GM12872 (cell line): ENCODE measurements at regions not wholly inside any gene's neighbourhood (a gene's known extent, or its start where the extent isn't known, plus 50 kb on each side); places are given as distances from the start of the nearest gene placed in this dataset.

Experiments used
- TF ChIP-seq, protein P1 (sequence below): IDR thresholded peaks from 3 replicates; pipeline ENCODE4 v1.5.1; 2011; ENCODE audit warnings: low read depth, mild to moderate bottlenecking, low read length, moderate library complexity; ENCODE audit not compliant: insufficient read depth

- TF ChIP-seq, protein P1, sequence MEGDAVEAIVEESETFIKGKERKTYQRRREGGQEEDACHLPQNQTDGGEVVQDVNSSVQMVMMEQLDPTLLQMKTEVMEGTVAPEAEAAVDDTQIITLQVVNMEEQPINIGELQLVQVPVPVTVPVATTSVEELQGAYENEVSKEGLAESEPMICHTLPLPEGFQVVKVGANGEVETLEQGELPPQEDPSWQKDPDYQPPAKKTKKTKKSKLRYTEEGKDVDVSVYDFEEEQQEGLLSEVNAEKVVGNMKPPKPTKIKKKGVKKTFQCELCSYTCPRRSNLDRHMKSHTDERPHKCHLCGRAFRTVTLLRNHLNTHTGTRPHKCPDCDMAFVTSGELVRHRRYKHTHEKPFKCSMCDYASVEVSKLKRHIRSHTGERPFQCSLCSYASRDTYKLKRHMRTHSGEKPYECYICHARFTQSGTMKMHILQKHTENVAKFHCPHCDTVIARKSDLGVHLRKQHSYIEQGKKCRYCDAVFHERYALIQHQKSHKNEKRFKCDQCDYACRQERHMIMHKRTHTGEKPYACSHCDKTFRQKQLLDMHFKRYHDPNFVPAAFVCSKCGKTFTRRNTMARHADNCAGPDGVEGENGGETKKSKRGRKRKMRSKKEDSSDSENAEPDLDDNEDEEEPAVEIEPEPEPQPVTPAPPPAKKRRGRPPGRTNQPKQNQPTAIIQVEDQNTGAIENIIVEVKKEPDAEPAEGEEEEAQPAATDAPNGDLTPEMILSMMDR: no peak
These were observed 343.0 kb upstream of the NPSR1 start for GRCh38 chr7:34315032-34315431.

DNA sequence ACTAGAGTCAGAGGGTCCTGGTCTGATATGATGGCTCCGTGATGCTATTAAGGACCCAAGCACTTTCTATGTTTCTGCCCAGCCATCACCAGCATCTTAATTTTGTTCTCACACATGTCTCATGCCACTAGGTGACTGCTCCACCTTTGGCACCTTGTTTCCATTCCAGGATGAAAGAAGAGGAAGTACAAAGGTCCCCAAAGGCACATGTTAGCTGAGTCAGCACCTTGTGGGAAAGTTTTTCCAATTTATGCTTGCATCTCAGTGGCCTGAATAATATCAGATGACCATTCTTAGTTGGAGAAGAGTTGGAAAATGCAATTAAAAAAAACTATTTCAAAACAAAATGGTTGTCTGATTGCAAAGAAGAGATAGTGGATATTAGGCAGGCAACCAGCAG lies 341.0 kb upstream of the NPSR1 start:
- TF ChIP-seq, protein P1: no peak

DNA sequence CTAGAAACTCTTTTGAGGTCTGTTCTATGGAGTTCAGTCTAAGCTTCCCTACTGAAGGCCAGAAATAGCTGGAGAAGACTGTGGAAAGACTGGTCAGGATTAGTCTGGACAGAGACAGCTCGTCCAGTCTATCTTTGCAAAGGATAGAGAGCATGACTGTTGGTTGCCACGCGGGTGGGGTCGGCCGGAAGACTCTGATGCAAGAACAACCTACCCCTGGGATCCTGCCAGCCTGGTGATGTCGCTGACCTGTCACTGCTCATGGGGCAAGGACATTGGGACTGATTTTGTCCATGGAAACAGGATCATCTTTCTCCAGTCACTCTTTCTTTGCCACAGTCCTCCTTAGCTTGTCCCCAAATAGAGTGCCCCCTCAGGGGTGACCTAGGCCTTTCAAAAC lies 337.6 kb upstream of the NPSR1 start:
- TF ChIP-seq, protein P1: no peak

DNA sequence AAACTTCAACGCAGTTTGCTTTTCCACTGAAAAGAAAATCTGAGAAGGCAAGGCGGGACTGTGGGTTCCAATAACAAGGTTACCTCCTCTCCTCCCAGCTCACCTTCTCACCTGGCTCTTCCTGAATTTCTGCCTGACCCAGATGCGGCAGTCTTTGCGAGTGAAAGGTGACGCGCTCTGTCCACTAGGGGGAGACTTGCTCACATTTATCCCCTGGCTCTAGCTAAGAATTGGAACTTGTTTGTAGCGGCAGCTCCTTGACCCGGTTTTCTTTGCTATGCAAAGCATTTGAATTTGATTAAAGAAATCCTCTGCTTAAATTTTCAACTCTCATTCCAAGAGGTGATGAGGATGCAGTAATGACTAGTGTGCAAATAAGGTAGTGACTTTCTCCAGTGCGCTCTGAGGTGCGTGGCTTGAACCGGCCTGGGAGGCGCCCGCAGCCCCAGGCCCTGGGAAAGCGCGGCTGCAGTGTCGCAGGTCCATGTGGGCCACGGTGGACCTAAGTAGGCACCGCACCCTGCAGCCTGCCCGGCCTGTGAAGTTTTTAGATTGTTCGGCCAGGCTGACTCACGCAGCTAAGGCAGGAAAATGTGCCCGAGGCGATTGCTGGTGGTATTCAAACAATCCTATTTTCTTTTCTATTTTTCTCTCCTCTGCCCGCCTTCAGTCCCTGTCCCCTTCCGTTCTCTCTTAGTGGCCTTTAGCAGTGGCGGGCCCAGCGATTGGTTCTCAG lies 336.9 kb upstream of the NPSR1 start:
- TF ChIP-seq, protein P1: peak; percentile 88

DNA sequence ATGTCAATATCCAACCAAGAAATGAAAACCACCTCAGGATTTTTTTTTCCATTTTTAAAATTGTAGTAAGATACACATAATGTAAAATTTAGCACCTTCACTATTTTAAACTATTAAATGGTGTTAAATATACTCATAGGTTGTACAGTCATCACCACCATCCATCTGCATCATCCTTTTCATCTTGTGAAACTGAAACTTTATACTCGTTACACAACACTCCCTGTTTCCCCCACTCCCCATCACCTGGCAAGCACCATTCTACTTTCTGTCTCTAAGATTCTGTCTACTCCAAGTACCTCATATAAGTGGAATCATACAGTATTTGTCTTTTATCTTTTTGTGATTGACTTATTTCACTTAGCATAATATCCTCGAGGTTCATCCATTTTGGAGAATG lies 335.2 kb upstream of the NPSR1 start:
- TF ChIP-seq, protein P1: no peak

DNA sequence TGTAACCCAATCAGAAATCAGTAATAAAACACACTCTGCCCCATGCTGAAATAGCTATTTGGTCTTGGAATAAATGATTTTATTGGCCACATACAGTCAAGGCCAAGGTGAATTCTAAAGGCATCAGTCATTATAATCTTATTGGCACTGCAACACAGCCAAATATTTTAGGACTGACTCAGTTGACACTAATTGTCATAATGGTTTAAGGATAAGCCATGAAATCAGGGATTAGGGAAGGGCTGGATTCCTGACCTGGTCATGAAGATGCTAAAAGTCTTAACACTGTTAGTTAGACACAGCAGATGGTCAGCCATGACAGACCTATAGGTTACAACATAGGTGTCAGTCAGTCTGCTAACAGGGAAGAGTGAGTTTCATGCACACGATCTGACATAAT lies 330.3 kb upstream of the NPSR1 start:
- TF ChIP-seq, protein P1: no peak

- TF ChIP-seq, protein P1: no peak
These were observed 327.7 kb upstream of the NPSR1 start for GRCh38 chr7:34330308-34330707.
